NT2/D1 (cell line): ENCODE measurements at regions not wholly inside any gene's neighbourhood (a gene's known extent, or its start where the extent isn't known, plus 50 kb on each side); places are given as distances from the start of the nearest gene placed in this dataset.

Experiments used
- SUZ12 ChIP-seq: IDR thresholded peaks from 2 replicates; pipeline ENCODE4 v1.6.1; 2011; ENCODE audit not compliant: insufficient read length, insufficient read depth; ENCODE audit errors: extremely low read depth
- ZNF274 ChIP-seq: IDR thresholded peaks from 2 replicates; pipeline ENCODE4 v1.6.1; 2011; ENCODE audit warnings: mild to moderate bottlenecking, low read depth, low read length

GRCh38 chr10:62733654-62734293 is 70.7 kb upstream of the ADO start:
- TF ChIP-seq SUZ12, result no peak
- no peak for TF ChIP-seq ZNF274
